IMR-90 (cell line): ENCODE measurements at regions not wholly inside any gene's neighbourhood (a gene's known extent, or its start where the extent isn't known, plus 50 kb on each side); places are given as distances from the start of the nearest gene placed in this dataset.

Experiments used
- ATAC-seq: fragments of 200-7000 bp; cut with Tn5 transposase; 2 replicates; pipeline ENCODE4 v1.9.1; 2020; ENCODE audit warnings: low read depth, mild to moderate bottlenecking, moderate library complexity
- BruUV-seq: library from RNA; stranded (reverse); fragments of 400-500 nt; replicated peaks from 2 replicates; lab custom pipeline; 2021; lab: Mats Ljungman, UMichigan
- CTCF ChIA-PET: fragments of 300-600 bp; formaldehyde crosslinking; extraction: SDS; loops from one replicate; lab custom pipeline; 2021; ENCODE audit warnings: antibody characterized with exemption; lab: Yijun Ruan, JAX
- POLR2A ChIA-PET: fragments of 300-600 bp; sonication (Branson Sonifier 250); formaldehyde crosslinking; loops from one replicate; lab custom pipeline; 2022; ENCODE audit warnings: antibody characterized with exemption; ENCODE audit not compliant: unreplicated experiment; lab: Charles Lee
- DNase-seq: peaks from one replicate; pipeline ENCODE4 v3.0.0; 2013
- H2AFZ ChIP-seq: replicated peaks from 2 replicates; pipeline ENCODE3; 2013; ENCODE audit warnings: low read length, mild to moderate bottlenecking; ENCODE audit not compliant: poor library complexity
- H2AK5ac ChIP-seq: 2 replicates; pipeline ENCODE4 v1.6.1; 2013; ENCODE audit warnings: low read depth, low read length, inconsistent platforms
- H2AK9ac ChIP-seq: replicated peaks from 2 replicates; pipeline ENCODE3; 2013; ENCODE audit warnings: mild to moderate bottlenecking, low read depth, low read length, moderate library complexity; ENCODE audit not compliant: poor library complexity
- H2BK120ac ChIP-seq: 2 replicates; pipeline ENCODE4 v1.6.1; 2013; ENCODE audit warnings: low read depth, low read length, inconsistent platforms
- H2BK15ac ChIP-seq: 3 replicates; pipeline ENCODE4 v1.6.1; 2013; ENCODE audit warnings: low read depth, low read length, inconsistent platforms
- H2BK20ac ChIP-seq: 2 replicates; pipeline ENCODE4 v1.6.1; 2013; ENCODE audit warnings: low read depth, mild to moderate bottlenecking, inconsistent platforms, low read length, moderate library complexity
- H2BK5ac ChIP-seq: 2 replicates; pipeline ENCODE4 v1.6.1; 2013; ENCODE audit warnings: mild to moderate bottlenecking, low read depth, low read length, inconsistent platforms; ENCODE audit not compliant: poor library complexity, severe bottlenecking
- H3K14ac ChIP-seq: replicated peaks from 2 replicates; pipeline ENCODE4 v1.6.1; 2013; ENCODE audit warnings: low read depth, low read length, inconsistent platforms
- H3K18ac ChIP-seq: 2 replicates; pipeline ENCODE4 v1.6.1; 2013; ENCODE audit warnings: low read depth, low read length, control low read depth
- H3K23ac ChIP-seq: 2 replicates; pipeline ENCODE4 v1.6.1; 2013; ENCODE audit warnings: low read depth, low read length, inconsistent platforms
- H3K27ac ChIP-seq: 2 replicates; pipeline ENCODE4 v1.5.1; 2013; ENCODE audit warnings: mild to moderate bottlenecking, control low read depth, low read length; ENCODE audit not compliant: insufficient read depth
- H3K27me3 ChIP-seq: 2 replicates; pipeline ENCODE4 v1.6.1; 2013; ENCODE audit warnings: low read length; ENCODE audit not compliant: control insufficient read depth, insufficient read depth
- H3K36me3 ChIP-seq: 2 replicates; pipeline ENCODE4 v1.6.1; 2013; ENCODE audit warnings: low read length, mixed read lengths; ENCODE audit not compliant: control insufficient read depth, insufficient read depth
- H3K4ac ChIP-seq: 2 replicates; pipeline ENCODE4 v1.6.1; 2013; ENCODE audit warnings: low read depth, low read length, inconsistent platforms
- H3K4me1 ChIP-seq: 2 replicates; pipeline ENCODE4 v1.6.1; 2013; ENCODE audit warnings: low read length, mixed read lengths; ENCODE audit not compliant: control insufficient read depth, insufficient read depth
- H3K4me2 ChIP-seq: 2 replicates; pipeline ENCODE4 v1.6.1; 2013; ENCODE audit warnings: low read depth, mild to moderate bottlenecking, control low read depth, low read length, moderate library complexity
- H3K4me3 ChIP-seq: 2 replicates; pipeline ENCODE4 v1.5.1; 2013; ENCODE audit warnings: low read depth, mild to moderate bottlenecking, control low read depth, low read length, moderate library complexity; ENCODE audit not compliant: insufficient read depth
- H3K56ac ChIP-seq: 2 replicates; pipeline ENCODE4 v1.6.1; 2013; ENCODE audit warnings: low read length, inconsistent platforms; ENCODE audit not compliant: insufficient read depth; ENCODE audit errors: extremely low read depth
- H3K79me1 ChIP-seq, 2 experiments: 2 replicates each; pipeline ENCODE4 v1.6.1; 2013; ENCODE audit warnings: low read length in 2 of 2, inconsistent platforms in 1 of 2, low read depth in 1 of 2
- H3K9ac ChIP-seq: 2 replicates; pipeline ENCODE4 v1.6.1; 2013; ENCODE audit warnings: low read depth, low read length, control low read depth
- H3K9me1 ChIP-seq: 2 replicates; pipeline ENCODE4 v1.6.1; 2013; ENCODE audit warnings: low read length, inconsistent platforms; ENCODE audit not compliant: insufficient read depth
- H3K9me3 ChIP-seq: 2 replicates; pipeline ENCODE4 v1.6.1; 2013; ENCODE audit warnings: low read length; ENCODE audit not compliant: control insufficient read depth, insufficient read depth
- H4K20me1 ChIP-seq: 2 replicates; pipeline ENCODE4 v1.6.1; 2013; ENCODE audit warnings: low read length, inconsistent platforms; ENCODE audit not compliant: insufficient read depth
- H4K5ac ChIP-seq: 2 replicates; pipeline ENCODE4 v1.6.1; 2013; ENCODE audit warnings: mild to moderate bottlenecking, low read depth, low read length, control low read depth
- H4K8ac ChIP-seq, 2 experiments: 2 replicates each; pipeline ENCODE4 v1.6.1; 2013; ENCODE audit warnings: low read depth in 2 of 2, low read length in 2 of 2, control low read depth in 1 of 2, inconsistent platforms in 1 of 2
- H4K91ac ChIP-seq: 2 replicates; pipeline ENCODE4 v1.6.1; 2013; ENCODE audit warnings: low read depth, low read length, inconsistent platforms; ENCODE audit not compliant: insufficient read depth
- CEBPB ChIP-seq: IDR thresholded peaks from 2 replicates; pipeline ENCODE4 v1.6.1; 2012; ENCODE audit warnings: low read depth, low read length, improper control_type of control experiment
- CHD1 ChIP-seq: IDR thresholded peaks from 2 replicates; pipeline ENCODE4 v1.6.1; 2012; ENCODE audit warnings: low read depth, low read length, improper control_type of control experiment
- CTCF ChIP-seq: conservative IDR thresholded peaks from 2 replicates; pipeline ENCODE4 v1.5.1; 2012; ENCODE audit warnings: mild to moderate bottlenecking, low read depth, low read length, improper control_type of control experiment
- ELK1 ChIP-seq: fragments of 150-350 bp; IDR thresholded peaks from 2 replicates; pipeline ENCODE4 v1.6.1; 2016; ENCODE audit warnings: low read depth, mild to moderate bottlenecking, low read length, moderate library complexity, borderline replicate concordance
- FOS ChIP-seq: fragments of 150-350 bp; IDR thresholded peaks from 2 replicates; pipeline ENCODE4 v1.6.1; 2016; ENCODE audit warnings: low read depth, low read length
- MAFK ChIP-seq: IDR thresholded peaks from 2 replicates; pipeline ENCODE4 v1.6.1; 2012; ENCODE audit warnings: low read depth, low read length, improper control_type of control experiment
- POLR2A ChIP-seq: IDR thresholded peaks from 2 replicates; pipeline ENCODE4 v1.6.1; 2012; ENCODE audit warnings: mild to moderate bottlenecking, low read depth, low read length
- RAD21 ChIP-seq: IDR thresholded peaks from 2 replicates; pipeline ENCODE4 v1.6.1; 2012; ENCODE audit warnings: low read length, improper control_type of control experiment
- RCOR1 ChIP-seq: IDR thresholded peaks from 2 replicates; pipeline ENCODE4 v1.6.1; 2012; ENCODE audit warnings: mild to moderate bottlenecking, low read length, improper control_type of control experiment; ENCODE audit not compliant: insufficient replicate concordance
- RFX5 ChIP-seq: IDR thresholded peaks from 2 replicates; pipeline ENCODE4 v1.8.0; 2012; ENCODE audit warnings: low read depth, mild to moderate bottlenecking, low read length, moderate library complexity
- SMC3 ChIP-seq: fragments of 150-350 bp; IDR thresholded peaks from 2 replicates; pipeline ENCODE4 v1.6.1; 2016; ENCODE audit warnings: low read depth, mild to moderate bottlenecking, antibody characterized with exemption, low read length, moderate library complexity
- USF2 ChIP-seq: fragments of 150-350 bp; IDR thresholded peaks from 2 replicates; pipeline ENCODE4 v1.6.1; 2017; ENCODE audit warnings: mild to moderate bottlenecking, antibody characterized with exemption, low read length, low read depth
- WGBS, 2 experiments: methylation state at CpG; one replicate each; pipeline versions ENCODE4 v1.1.5 to v1.1.7; 2013; ENCODE audit warnings: missing lambda C conversion rate in 2 of 2; ENCODE audit not compliant: insufficient read length in 1 of 2; ENCODE audit errors: extremely low coverage in 2 of 2; 5-methylcytosine and 5-hydroxymethylcytosine counted together
- dilution Hi-C: fragments of 300-500 bp; cut with HindIII; formaldehyde crosslinking; loops from one replicate; pipeline ENCODE4 v1.14.3; 2018; ENCODE audit warnings: low sequenced_read_pairs; ENCODE audit not compliant: unreplicated experiment
- in situ Hi-C: fragments of 300-500 bp; cut with MboI; formaldehyde crosslinking; loops from 3 replicates; pipeline ENCODE4 v1.14.3; 2019; ENCODE audit warnings: low sequenced_read_pairs, inconsistent platforms, mixed read lengths
- intact Hi-C: fragments of 100-400 bp; cut with micrococcal nuclease; formaldehyde crosslinking; loops from 2 replicates; pipeline ENCODE4 v1.10.0; 2022

GRCh38 chr2:59926731-59927130 is 626.7 kb downstream of the BCL11A start:
- H4K20me1 ChIP-seq = no peaks in the 10 kb centered on the region
- no TSS peak for BruUV-seq
- intact Hi-C loops (no loop called here), dilution Hi-C loops (no loop called here), in situ Hi-C loops (no loop called here)
- H2BK15ac ChIP-seq = no peak overlapping the region
- no peaks in the 10 kb centered on the region for H3K36me3 ChIP-seq
- no peak overlapping the region for H4K8ac ChIP-seq
- ATAC-seq (no peak), DNase-seq (no peak)
- no peaks in the 10 kb centered on the region for H3K9me3 ChIP-seq
- no peak overlapping the region for H2BK5ac ChIP-seq
- H3K18ac ChIP-seq = no peak overlapping the region
- H2BK120ac ChIP-seq = no peak overlapping the region
- no peak overlapping the region for H2BK20ac ChIP-seq
- ChIA-PET CTCF (no interaction called here), POLR2A (no interaction called here)
- H3K9ac ChIP-seq = no peak overlapping the region
- H3K9me1 ChIP-seq = no peaks in the 10 kb centered on the region
- no peak overlapping the region for H4K5ac ChIP-seq
- no peak overlapping the region for H3K4me3 ChIP-seq
- H2AK5ac ChIP-seq = no peak overlapping the region
- H4K91ac ChIP-seq = no peak overlapping the region
- H2AK9ac ChIP-seq = no peak overlapping the region
- no CpG with 5 or more reads among the region's 13 CpGs for WGBS, 2 experiments
- no peak overlapping the region for H3K27ac ChIP-seq
- no peak overlapping the region for H3K4me2 ChIP-seq
- no peak overlapping the region for H3K14ac ChIP-seq
- no peak overlapping the region for H3K4ac ChIP-seq
- no peaks in the 10 kb centered on the region for H3K27me3 ChIP-seq
- TF ChIP-seq CHD1 (no peak), CEBPB (no peak), RAD21 (no peak), CTCF (no peak), RFX5 (no peak), ELK1 (no peak), USF2 (no peak), FOS (no peak), RCOR1 (no peak), MAFK (no peak), POLR2A (no peak), SMC3 (no peak)
- no peak overlapping the region for H3K56ac ChIP-seq
- no peaks in the 10 kb centered on the region for H3K4me1 ChIP-seq
- H3K23ac ChIP-seq = no peak overlapping the region
- no peak overlapping the region for H2AFZ ChIP-seq
- no peaks in the 10 kb centered on the region for H3K79me1 ChIP-seq
